HepG2 (cell line): ENCODE measurements at regions not wholly inside any gene's neighbourhood (a gene's known extent, or its start where the extent isn't known, plus 50 kb on each side); places are given as distances from the start of the nearest gene placed in this dataset.

Experiments
- ATAC-seq: fragments of 200-7000 bp; cut with Tn5 transposase; 3 replicates; pipeline ENCODE4 v1.9.1; 2020; ENCODE audit warnings: mild to moderate bottlenecking, moderate library complexity
- BruUV-seq: library from RNA; stranded (reverse); fragments of 400-500 nt; replicated peaks from 2 replicates; lab custom pipeline; 2021; lab: Mats Ljungman, UMichigan
- CTCF ChIA-PET: fragments of 300-600 bp; formaldehyde crosslinking; extraction: SDS; loops from one replicate; lab custom pipeline; 2021; ENCODE audit warnings: low total read pairs, inconsistent platforms, low intra/inter-chr PET ratio; lab: Yijun Ruan, JAX
- POLR2A ChIA-PET: fragments of 350-600 bp; sonication (Branson Sonifier 250); formaldehyde crosslinking; loops from one replicate; lab custom pipeline; 2020; ENCODE audit warnings: antibody characterized with exemption, inconsistent platforms; lab: Yijun Ruan, JAX
- DNase-seq: peaks from one replicate; pipeline ENCODE4 v3.0.0-alpha.2; 2015; ENCODE audit warnings: low spot score
- FAIRE-seq: peaks from 3 replicates; lab custom pipeline; 2011; peaks lifted over from hg19 to GRCh38; lab: Jason Lieb, UNC
- H2AFZ ChIP-seq: one replicate; pipeline ENCODE4 v1.6.1; 2011; ENCODE audit warnings: low read length, inconsistent platforms
- H3K27ac ChIP-seq: fragments of 300-600 bp; 3 replicates; pipeline ENCODE4 v1.8.0; 2011; ENCODE audit warnings: mixed run types, mild to moderate bottlenecking, mixed read lengths, low read length, inconsistent platforms; ENCODE audit not compliant: insufficient read depth; ENCODE audit errors: extremely low read length
- H3K27me3 ChIP-seq, 2 experiments: fragments of 200-600 bp in 1 of 2; 2 replicates in 1 of 2; 3 replicates in 1 of 2; pipeline versions ENCODE4 v1.6.0 to v1.8.0; 2011; ENCODE audit warnings: low read length in 2 of 2, mild to moderate bottlenecking in 2 of 2, moderate library complexity in 2 of 2, inconsistent platforms in 1 of 2; ENCODE audit not compliant: insufficient read depth in 2 of 2, control insufficient read depth in 1 of 2
- H3K36me3 ChIP-seq, 2 experiments: fragments of 200-600 bp in 1 of 2; replicated peaks in 1 of 2; 2 replicates in 1 of 2; 3 replicates in 1 of 2; pipeline versions ENCODE4 v1.5.1 to v1.8.0; 2011; ENCODE audit warnings: low read length in 2 of 2, inconsistent platforms in 1 of 2; ENCODE audit not compliant: insufficient read depth in 2 of 2, control insufficient read depth in 1 of 2
- H3K4me1 ChIP-seq: 2 replicates; pipeline ENCODE4 v1.5.1; 2012; ENCODE audit warnings: low read length, inconsistent platforms; ENCODE audit not compliant: insufficient read depth
- H3K4me2 ChIP-seq: 2 replicates; pipeline ENCODE4 v1.6.0; 2011; ENCODE audit warnings: low read depth, low read length, inconsistent platforms
- H3K4me3 ChIP-seq, 3 experiments: fragments of 200-600 bp in 1 of 3; sonication (generic), shearing (Covaris generic) in 1 of 3; replicated peaks in 1 of 3; 2 replicates each; pipeline ENCODE4 v1.5.1; 2011 to 2016; ENCODE audit warnings: low read length in 3 of 3, inconsistent platforms in 2 of 3, low read depth in 2 of 3, mild to moderate bottlenecking in 2 of 3, control low read depth in 1 of 3, mixed read lengths in 1 of 3; ENCODE audit not compliant: insufficient read depth in 1 of 3
- H3K79me2 ChIP-seq: one replicate; pipeline ENCODE4 v1.6.1; 2011; ENCODE audit warnings: low read length, inconsistent platforms; ENCODE audit not compliant: insufficient read depth
- H3K9ac ChIP-seq: 2 replicates; pipeline ENCODE4 v1.6.0; 2011; ENCODE audit warnings: mild to moderate bottlenecking, low read depth, low read length, inconsistent platforms; ENCODE audit not compliant: insufficient read depth
- H3K9me3 ChIP-seq: 2 replicates; pipeline ENCODE4 v1.5.1; 2012; ENCODE audit warnings: mild to moderate bottlenecking, low read length
- H4K20me1 ChIP-seq: 2 replicates; pipeline ENCODE4 v1.6.0; 2011; ENCODE audit warnings: inconsistent platforms, mild to moderate bottlenecking, low read length, moderate library complexity; ENCODE audit not compliant: insufficient read depth
- NRL ChIP-seq: sonication (generic); formaldehyde crosslinking; IDR thresholded peaks from 2 replicates; pipeline ENCODE4 v1.5.0; 2020; ENCODE audit warnings: missing genetic modification reagents, mild to moderate bottlenecking, moderate library complexity, borderline replicate concordance
- PAF1 ChIP-seq: IDR thresholded peaks from 2 replicates; pipeline ENCODE4 v1.6.1; 2016; ENCODE audit warnings: missing genetic modification reagents, missing compliant biosample characterization
- RARA ChIP-seq: IDR thresholded peaks from 2 replicates; pipeline ENCODE4 v1.6.1; 2016; ENCODE audit warnings: missing genetic modification reagents, missing compliant biosample characterization
- SP1 ChIP-seq, 2 experiments: fragments of 450-650 bp in 1 of 2; sonication (generic) in 1 of 2; formaldehyde crosslinking in 1 of 2; IDR thresholded peaks; 2 replicates each; pipeline versions ENCODE4 v1.4.0 to v1.6.1; 2016 to 2020; ENCODE audit warnings: missing genetic modification reagents in 1 of 2
- ZNF292 ChIP-seq: sonication (generic); formaldehyde crosslinking; IDR thresholded peaks from 2 replicates; pipeline ENCODE4 v1.8.1; 2022; ENCODE audit warnings: mild to moderate bottlenecking, low read depth, missing genetic modification reagents, borderline replicate concordance
- ZNF883 ChIP-seq: sonication (generic); formaldehyde crosslinking; IDR thresholded peaks from 2 replicates; pipeline ENCODE4 v1.5.1; 2020; ENCODE audit warnings: mild to moderate bottlenecking, missing genetic modification reagents; ENCODE audit errors: not compliant biosample characterization
- WGBS: methylation state at CpG from one replicate; pipeline ENCODE4 v1.1.6; 2017; ENCODE audit warnings: low lambda C conversion rate; 5-methylcytosine and 5-hydroxymethylcytosine counted together
- in situ Hi-C: cut with HindIII; loops from 2 replicates; pipeline ENCODE4 v1.10.0; 2017; ENCODE audit warnings: low pct_unique_long_range_greater_than_20kb; ENCODE audit not compliant: extremely low pct_ligation_motif_present
- intact Hi-C: fragments of 100-400 bp; cut with micrococcal nuclease; formaldehyde crosslinking; loops from one replicate; pipeline ENCODE4 v1.10.0; 2022; ENCODE audit not compliant: unreplicated experiment
- TF ChIP-seq, protein P1 (sequence below): sonication (generic); formaldehyde crosslinking; conservative IDR thresholded peaks from 2 replicates; pipeline ENCODE4 v1.4.0; 2020; ENCODE audit warnings: missing genetic modification reagents

DNA sequence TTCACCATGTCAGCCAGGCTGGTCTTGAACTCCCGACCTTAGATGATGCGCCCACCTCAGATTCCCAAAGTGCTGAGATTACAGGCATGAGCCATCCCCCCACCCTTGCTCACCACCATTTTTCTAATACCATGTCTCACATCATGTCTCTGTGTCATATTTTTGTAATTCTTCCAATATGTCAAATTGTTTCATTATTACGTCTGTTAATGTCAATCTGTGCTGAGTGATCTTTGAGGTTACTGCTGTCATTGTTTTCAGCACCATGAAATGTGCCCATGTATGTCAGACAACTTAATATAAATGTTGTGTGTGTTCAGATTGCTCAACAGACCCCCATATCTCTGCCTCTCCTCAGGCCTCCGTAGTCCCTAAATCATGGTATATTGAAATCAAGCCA lies 923.6 kb downstream of the NLGN4Y start:
- FAIRE-seq: no peak
- no peak for ATAC-seq
- in situ Hi-C loops: no loop called here
- Histone ChIP-seq H3K9me3 (no peaks in the 10 kb centered on the region), H4K20me1 (no peaks in the 10 kb centered on the region), H2AFZ (no peak overlapping the region), H3K9ac (no peak overlapping the region), H3K36me3 (no peaks in the 10 kb centered on the region), H3K27me3 (no peaks in the 10 kb centered on the region), H3K4me2 (no peak overlapping the region), H3K79me2 (no peaks in the 10 kb centered on the region), H3K4me3 (no peak overlapping the region), H3K4me1 (no peaks in the 10 kb centered on the region), H3K27ac (no peak overlapping the region)
- WGBS: 48% methylated on average over 4 of the region's 4 CpGs
- BruUV-seq: no TSS peak
- TF ChIP-seq PAF1 (CRISPR knock-in tag) (no peak), RARA (no peak), NRL (no peak), ZNF883 (CRISPR knock-in tag) (no peak), ZNF292 (CRISPR knock-in tag) (no peak), SP1 (IDR thresholded peaks at IDR 0.05) (no peak), SP1 (CRISPR knock-in tag; IDR thresholded peaks at IDR 0.05) (no peak)
- TF ChIP-seq, protein P1, sequence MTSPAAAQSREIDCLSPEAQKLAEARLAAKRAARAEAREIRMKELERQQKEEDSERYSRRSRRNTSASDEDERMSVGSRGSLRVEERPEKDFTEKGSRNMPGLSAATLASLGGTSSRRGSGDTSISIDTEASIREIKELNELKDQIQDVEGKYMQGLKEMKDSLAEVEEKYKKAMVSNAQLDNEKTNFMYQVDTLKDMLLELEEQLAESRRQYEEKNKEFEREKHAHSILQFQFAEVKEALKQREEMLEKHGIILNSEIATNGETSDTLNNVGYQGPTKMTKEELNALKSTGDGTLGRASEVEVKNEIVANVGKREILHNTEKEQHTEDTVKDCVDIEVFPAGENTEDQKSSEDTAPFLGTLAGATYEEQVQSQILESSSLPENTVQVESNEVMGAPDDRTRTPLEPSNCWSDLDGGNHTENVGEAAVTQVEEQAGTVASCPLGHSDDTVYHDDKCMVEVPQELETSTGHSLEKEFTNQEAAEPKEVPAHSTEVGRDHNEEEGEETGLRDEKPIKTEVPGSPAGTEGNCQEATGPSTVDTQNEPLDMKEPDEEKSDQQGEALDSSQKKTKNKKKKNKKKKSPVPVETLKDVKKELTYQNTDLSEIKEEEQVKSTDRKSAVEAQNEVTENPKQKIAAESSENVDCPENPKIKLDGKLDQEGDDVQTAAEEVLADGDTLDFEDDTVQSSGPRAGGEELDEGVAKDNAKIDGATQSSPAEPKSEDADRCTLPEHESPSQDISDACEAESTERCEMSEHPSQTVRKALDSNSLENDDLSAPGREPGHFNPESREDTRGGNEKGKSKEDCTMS (CRISPR knock-in tag): no peak
- CTCF ChIA-PET: no interaction called here
- no peak for DNase-seq
- POLR2A ChIA-PET: no interaction called here
- intact Hi-C loops: no loop called here
